ENCODE measurements at regions not wholly inside any gene's neighbourhood (a gene's known extent, or its start where the extent isn't known, plus 50 kb on each side); places are given as distances from the start of the nearest gene placed in this dataset.

- no peak overlapping the region for H3K4me3 ChIP-seq (ENCODE audit: low read depth, low read length)
- no peak for TF ChIP-seq CTCF (conservative IDR thresholded peaks at IDR 0.05; ENCODE audit: low read depth, low read length)
- DNase-seq (ENCODE audit: low read depth) = no peak
Measured at GRCh38 chr10:105634281-105634680, 993.2 kb downstream of the SORCS3 start.

GRCh38 chr10:105615715-105616365 is 974.8 kb downstream of the SORCS3 start:
- no peak for TF ChIP-seq CTCF (conservative IDR thresholded peaks at IDR 0.05; ENCODE audit: low read depth, low read length)

GRCh38 chr10:105611244-105611798 is 970.2 kb downstream of the SORCS3 start:
- TF ChIP-seq CTCF (conservative IDR thresholded peaks at IDR 0.05; ENCODE audit: low read depth, low read length) = no peak
- no peak for DNase-seq (ENCODE audit: low read depth)
- H3K4me3 ChIP-seq (ENCODE audit: low read depth, low read length) = no peak overlapping the region

More at GRCh38 chr10:105615715-105616365, 974.8 kb downstream of the SORCS3 start:
- peak; percentile 1 for DNase-seq (ENCODE audit: low read depth)
- no peak overlapping the region for H3K4me3 ChIP-seq (ENCODE audit: low read depth, low read length)

GRCh38 chr10:105609451-105609850 is 968.4 kb downstream of the SORCS3 start:
- DNase-seq (ENCODE audit: low read depth) = no peak
- H3K4me3 ChIP-seq (ENCODE audit: low read depth, low read length) = no peak overlapping the region
- TF ChIP-seq CTCF (conservative IDR thresholded peaks at IDR 0.05; ENCODE audit: low read depth, low read length) = no peak

GRCh38 chr10:105605918-105606317 is 964.8 kb downstream of the SORCS3 start:
- no peak overlapping the region for H3K4me3 ChIP-seq (ENCODE audit: low read depth, low read length)
- no peak for TF ChIP-seq CTCF (conservative IDR thresholded peaks at IDR 0.05; ENCODE audit: low read depth, low read length)
- no peak for DNase-seq (ENCODE audit: low read depth)

GRCh38 chr10:105605104-105605503 is 964.0 kb downstream of the SORCS3 start:
- DNase-seq (ENCODE audit: low read depth) = no peak
- no peak overlapping the region for H3K4me3 ChIP-seq (ENCODE audit: low read depth, low read length)
- no peak for TF ChIP-seq CTCF (conservative IDR thresholded peaks at IDR 0.05; ENCODE audit: low read depth, low read length)

GRCh38 chr10:105598207-105598606 is 957.1 kb downstream of the SORCS3 start:
- TF ChIP-seq CTCF (conservative IDR thresholded peaks at IDR 0.05; ENCODE audit: low read depth, low read length) = no peak
- no peak for DNase-seq (ENCODE audit: low read depth)
- no peak overlapping the region for H3K4me3 ChIP-seq (ENCODE audit: low read depth, low read length)
